Hepatocyte (in vitro differentiated cells): ENCODE measurements at regions not wholly inside any gene's neighbourhood (a gene's known extent, or its start where the extent isn't known, plus 50 kb on each side); places are given as distances from the start of the nearest gene placed in this dataset.

Experiments used
- CTCF ChIP-seq: fragments of 200-600 bp; sonication (generic); IDR thresholded peaks from 2 replicates; pipeline ENCODE4 v1.5.1; 2016; ENCODE audit warnings: antibody characterized with exemption, mild to moderate bottlenecking; ENCODE audit not compliant: poor library complexity
- EZH2 ChIP-seq: fragments of 200-600 bp; sonication (generic); IDR thresholded peaks from 2 replicates; pipeline ENCODE4 v1.6.1; 2016; ENCODE audit warnings: antibody characterized with exemption, mild to moderate bottlenecking, borderline replicate concordance
- EZH2phosphoT487 ChIP-seq: fragments of 200-600 bp; sonication (generic); IDR thresholded peaks from one replicate; pipeline ENCODE4 v1.6.1; 2018; ENCODE audit warnings: antibody characterized with exemption, mild to moderate bottlenecking, low read depth, moderate library complexity; ENCODE audit not compliant: unreplicated experiment, severe bottlenecking

- no peak for TF ChIP-seq CTCF
- no peak for TF ChIP-seq EZH2phosphoT487
- TF ChIP-seq EZH2 = no peak
Observed at GRCh38 chr2:239626961-239627592, 226.3 kb upstream of the HDAC4 start.
